Mesendoderm (in vitro differentiated cells): ENCODE measurements at regions not wholly inside any gene's neighbourhood (a gene's known extent, or its start where the extent isn't known, plus 50 kb on each side); places are given as distances from the start of the nearest gene placed in this dataset.
"Not testable (repeated sequence)": the region's sequence is repeated elsewhere in the genome, so short reads cannot be mapped to it uniquely, and the experiment has no call there.

Experiments
- DNase-seq: peaks from one replicate; pipeline ENCODE4 v3.0.0; 2013
- H2AK5ac ChIP-seq: 2 replicates; pipeline ENCODE4 v1.6.1; 2013; ENCODE audit warnings: low read length, inconsistent platforms
- H2BK120ac ChIP-seq: 2 replicates; pipeline ENCODE4 v1.6.1; 2013; ENCODE audit warnings: low read depth, mild to moderate bottlenecking, low read length, moderate library complexity, mixed read lengths
- H2BK15ac ChIP-seq: replicated peaks from 2 replicates; pipeline ENCODE4 v1.6.1; 2013; ENCODE audit warnings: low read depth, mild to moderate bottlenecking, moderate library complexity
- H2BK5ac ChIP-seq: 2 replicates; pipeline ENCODE4 v1.6.1; 2013; ENCODE audit warnings: low read length, inconsistent platforms
- H3K18ac ChIP-seq: 2 replicates; pipeline ENCODE4 v1.6.1; 2013; ENCODE audit warnings: mild to moderate bottlenecking, low read length, mixed read lengths
- H3K23ac ChIP-seq: one replicate; pipeline ENCODE4 v1.6.1; 2013; ENCODE audit warnings: low read length
- H3K27ac ChIP-seq: 2 replicates; pipeline ENCODE4 v1.5.1; 2013; ENCODE audit warnings: low read depth, mild to moderate bottlenecking, inconsistent platforms, low read length, moderate library complexity
- H3K27me3 ChIP-seq: 2 replicates; pipeline ENCODE4 v1.6.1; 2013; ENCODE audit warnings: low read length, control low read depth, mild to moderate bottlenecking, inconsistent platforms; ENCODE audit not compliant: insufficient read depth, poor library complexity
- H3K36me3 ChIP-seq: 2 replicates; pipeline ENCODE4 v1.6.1; 2013; ENCODE audit warnings: low read length, inconsistent platforms; ENCODE audit not compliant: control insufficient read depth, insufficient read depth
- H3K4ac ChIP-seq: one replicate; pipeline ENCODE4 v1.6.1; 2013; ENCODE audit warnings: low read depth, mild to moderate bottlenecking, low read length, moderate library complexity
- H3K4me1 ChIP-seq: 2 replicates; pipeline ENCODE4 v1.6.1; 2013; ENCODE audit warnings: low read depth, low read length, inconsistent platforms; ENCODE audit not compliant: control insufficient read depth
- H3K4me2 ChIP-seq: 2 replicates; pipeline ENCODE4 v1.6.1; 2013; ENCODE audit warnings: low read length
- H3K4me3 ChIP-seq: 2 replicates; pipeline ENCODE4 v1.5.1; 2013; ENCODE audit warnings: mild to moderate bottlenecking, low read length
- H3K56ac ChIP-seq: one replicate; pipeline ENCODE4 v1.6.1; 2013; ENCODE audit warnings: low read length
- H3K79me1 ChIP-seq: 2 replicates; pipeline ENCODE4 v1.6.1; 2013; ENCODE audit warnings: low read length, inconsistent platforms
- H3K79me2 ChIP-seq: 2 replicates; pipeline ENCODE4 v1.6.1; 2013; ENCODE audit warnings: mild to moderate bottlenecking, low read length; ENCODE audit not compliant: control insufficient read depth, insufficient read depth
- H3K9ac ChIP-seq: 2 replicates; pipeline ENCODE4 v1.6.1; 2013; ENCODE audit warnings: low read length, inconsistent platforms
- H4K5ac ChIP-seq: one replicate; pipeline ENCODE4 v1.6.1; 2013; ENCODE audit warnings: low read length
- H4K8ac ChIP-seq: one replicate; pipeline ENCODE4 v1.6.1; 2013; ENCODE audit warnings: low read depth, mild to moderate bottlenecking, control low read depth, low read length, moderate library complexity
- WGBS: extraction: QIAGEN DNeasy Blood & Tissue Kit; methylation state at CpG from one replicate; pipeline ENCODE4 v1.1.7; 2013; ENCODE audit warnings: low lambda C conversion rate, missing lambda C conversion rate; ENCODE audit not compliant: insufficient coverage; ENCODE audit errors: extremely low coverage; 5-methylcytosine and 5-hydroxymethylcytosine counted together

- Histone ChIP-seq H3K27me3 (no peaks in the 10 kb centered on the region), H3K79me1 (no peaks in the 10 kb centered on the region), H3K79me2 (no peaks in the 10 kb centered on the region), H3K9ac (no peak overlapping the region), H2BK120ac (no peak overlapping the region), H3K4ac (no peak overlapping the region), H3K27ac (no peak overlapping the region), H4K8ac (no peak overlapping the region), H3K23ac (no peak overlapping the region), H3K36me3 (no peaks in the 10 kb centered on the region), H3K56ac (no peak overlapping the region), H2BK15ac (no peak overlapping the region), H3K4me1 (no peaks in the 10 kb centered on the region), H4K5ac (no peak overlapping the region), H3K18ac (no peak overlapping the region), H3K4me2 (no peak overlapping the region), H2AK5ac (no peak overlapping the region), H2BK5ac (no peak overlapping the region), H3K4me3 (no peak overlapping the region)
- DNase-seq: no peak
- WGBS: no CpG with 5 or more reads among the region's 12 CpGs
Observed at GRCh38 chr2:8441371-8441770, 240.5 kb upstream of the ID2 start.

- no peak overlapping the region for H3K23ac ChIP-seq
- no peak overlapping the region for H3K56ac ChIP-seq
- H3K4me2 ChIP-seq: no peak overlapping the region
- no peak overlapping the region for H3K18ac ChIP-seq
- no peak overlapping the region for H4K8ac ChIP-seq
- H3K27me3 ChIP-seq: no peaks in the 10 kb centered on the region
- H3K27ac ChIP-seq: no peak overlapping the region
- no peak overlapping the region for H2BK120ac ChIP-seq
- H3K79me1 ChIP-seq: no peaks in the 10 kb centered on the region
- no peak for DNase-seq
- no peak overlapping the region for H4K5ac ChIP-seq
- no CpG with 5 or more reads among the region's 2 CpGs for WGBS
- H2BK5ac ChIP-seq: no peak overlapping the region
- no peak overlapping the region for H2AK5ac ChIP-seq
- H3K4ac ChIP-seq: no peak overlapping the region
- no peaks in the 10 kb centered on the region for H3K36me3 ChIP-seq
- no peak overlapping the region for H2BK15ac ChIP-seq
- no peak overlapping the region for H3K9ac ChIP-seq
- no peak overlapping the region for H3K4me3 ChIP-seq
- H3K79me2 ChIP-seq: no peaks in the 10 kb centered on the region
- H3K4me1 ChIP-seq: no peaks in the 10 kb centered on the region
Observed at GRCh38 chr2:8441986-8442385, 239.9 kb upstream of the ID2 start.

GRCh38 chr2:8442833-8443486, 238.9 kb upstream of the ID2 start:
- H3K4me3 ChIP-seq: no peak overlapping the region
- H3K4ac ChIP-seq: no peak overlapping the region
- no CpG with 5 or more reads among the region's 4 CpGs for WGBS
- no peaks in the 10 kb centered on the region for H3K36me3 ChIP-seq
- no peak overlapping the region for H3K4me2 ChIP-seq
- H2BK120ac ChIP-seq: no peak overlapping the region
- no peak overlapping the region for H4K8ac ChIP-seq
- no peaks in the 10 kb centered on the region for H3K79me1 ChIP-seq
- no peak overlapping the region for H3K23ac ChIP-seq
- no peaks in the 10 kb centered on the region for H3K4me1 ChIP-seq
- no peak overlapping the region for H2BK15ac ChIP-seq
- no peak overlapping the region for H3K56ac ChIP-seq
- H4K5ac ChIP-seq: no peak overlapping the region
- H3K9ac ChIP-seq: no peak overlapping the region
- no peak for DNase-seq
- no peaks in the 10 kb centered on the region for H3K79me2 ChIP-seq
- no peak overlapping the region for H2AK5ac ChIP-seq
- H3K18ac ChIP-seq: no peak overlapping the region
- H3K27me3 ChIP-seq: no peaks in the 10 kb centered on the region
- no peak overlapping the region for H2BK5ac ChIP-seq
- H3K27ac ChIP-seq: no peak overlapping the region

GRCh38 chr2:8445580-8445979, 236.3 kb upstream of the ID2 start:
- Histone ChIP-seq H2BK5ac (no peak overlapping the region), H3K4me1 (no peaks in the 10 kb centered on the region), H3K4me3 (no peak overlapping the region), H3K27me3 (no peaks in the 10 kb centered on the region), H3K23ac (no peak overlapping the region), H2AK5ac (no peak overlapping the region), H3K79me1 (no peaks in the 10 kb centered on the region), H3K36me3 (no peaks in the 10 kb centered on the region), H2BK120ac (no peak overlapping the region), H4K8ac (no peak overlapping the region), H3K27ac (no peak overlapping the region), H3K4me2 (no peak overlapping the region), H3K56ac (no peak overlapping the region), H3K79me2 (no peaks in the 10 kb centered on the region), H4K5ac (no peak overlapping the region), H3K9ac (no peak overlapping the region), H3K4ac (no peak overlapping the region), H3K18ac (no peak overlapping the region), H2BK15ac (no peak overlapping the region)
- DNase-seq: peak; percentile 11
- no CpG with 5 or more reads among the region's 4 CpGs for WGBS

- not testable (repeated sequence) for H3K79me2 ChIP-seq, H4K8ac ChIP-seq, H3K36me3 ChIP-seq, H3K27me3 ChIP-seq, H3K27ac ChIP-seq, H3K4me2 ChIP-seq, H3K4me1 ChIP-seq, H2BK5ac ChIP-seq, H2BK15ac ChIP-seq, H4K5ac ChIP-seq, H3K18ac ChIP-seq, H3K4me3 ChIP-seq, H3K9ac ChIP-seq, H2AK5ac ChIP-seq, H2BK120ac ChIP-seq, H3K56ac ChIP-seq, H3K79me1 ChIP-seq, H3K4ac ChIP-seq, H3K23ac ChIP-seq
- peak; percentile 48 for DNase-seq
- WGBS: no CpG with 5 or more reads among the region's 3 CpGs
Observed at GRCh38 chr2:8446751-8447150, 235.1 kb upstream of the ID2 start.

- Histone ChIP-seq H4K5ac (no peak overlapping the region), H3K4ac (no peak overlapping the region), H2AK5ac (no peak overlapping the region), H4K8ac (no peak overlapping the region), H3K79me1 (no peaks in the 10 kb centered on the region), H3K18ac (no peak overlapping the region), H3K56ac (no peak overlapping the region), H2BK15ac (no peak overlapping the region), H3K4me3 (no peak overlapping the region), H3K27me3 (no peaks in the 10 kb centered on the region), H2BK120ac (no peak overlapping the region), H3K9ac (no peak overlapping the region), H3K4me2 (no peak overlapping the region), H2BK5ac (no peak overlapping the region), H3K23ac (no peak overlapping the region), H3K27ac (no peak overlapping the region), H3K4me1 (no peaks in the 10 kb centered on the region), H3K79me2 (no peaks in the 10 kb centered on the region), H3K36me3 (no peaks in the 10 kb centered on the region)
- DNase-seq: no peak
- WGBS: no CpG with 5 or more reads among the region's 3 CpGs
Observed at GRCh38 chr2:8447610-8448221, 234.1 kb upstream of the ID2 start.
